Skeletal muscle cell (primary cell): ENCODE measurements at regions not wholly inside any gene's neighbourhood (a gene's known extent, or its start where the extent isn't known, plus 50 kb on each side); places are given as distances from the start of the nearest gene placed in this dataset.
A peak's percentile ranks its signal among the peaks of the same experiment; 100 is the strongest.
"Not testable (repeated sequence)": the region's sequence is repeated elsewhere in the genome, so short reads cannot be mapped to it uniquely, and the experiment has no call there.

Experiments used
- DNase-seq: peaks from one replicate; pipeline ENCODE4 v3.0.0-alpha.2; 2010; ENCODE audit warnings: low read depth
- H3K4me3 ChIP-seq: 2 replicates; pipeline ENCODE4 v1.5.1; 2011; ENCODE audit warnings: low read depth, mild to moderate bottlenecking, control low read depth, low read length, moderate library complexity

- no peak for DNase-seq
- H3K4me3 ChIP-seq: no peak overlapping the region
These were observed 1138.2 kb upstream of the CDH18 start for GRCh38 chr5:21126236-21126635.

- no peak overlapping the region for H3K4me3 ChIP-seq
- no peak for DNase-seq
These were observed 1137.4 kb upstream of the CDH18 start for GRCh38 chr5:21125238-21125983.

GRCh38 chr5:21121213-21121612 lies 1133.2 kb upstream of the CDH18 start:
- no peak overlapping the region for H3K4me3 ChIP-seq
- no peak for DNase-seq

GRCh38 chr5:21097661-21098060 lies 1109.7 kb upstream of the CDH18 start:
- DNase-seq: no peak
- H3K4me3 ChIP-seq: no peak overlapping the region

- DNase-seq: no peak
- H3K4me3 ChIP-seq: no peak overlapping the region
These were observed 1106.6 kb upstream of the CDH18 start for GRCh38 chr5:21094619-21095018.

GRCh38 chr5:21087766-21088165 lies 1099.8 kb upstream of the CDH18 start:
- no peak overlapping the region for H3K4me3 ChIP-seq
- no peak for DNase-seq

- no peak for DNase-seq
- no peak overlapping the region for H3K4me3 ChIP-seq
These were observed 1097.8 kb upstream of the CDH18 start for GRCh38 chr5:21085791-21086190.

- DNase-seq: peak; percentile 4
- H3K4me3 ChIP-seq: no peak overlapping the region
These were observed 1084.0 kb upstream of the CDH18 start for GRCh38 chr5:21071986-21072385.

GRCh38 chr5:21071421-21071820 lies 1083.4 kb upstream of the CDH18 start:
- H3K4me3 ChIP-seq: no peak overlapping the region
- no peak for DNase-seq

GRCh38 chr5:21070858-21071257 lies 1082.9 kb upstream of the CDH18 start:
- no peak for DNase-seq
- no peak overlapping the region for H3K4me3 ChIP-seq

- DNase-seq: no peak
- H3K4me3 ChIP-seq: no peak overlapping the region
These were observed 1079.7 kb upstream of the CDH18 start for GRCh38 chr5:21067724-21068123.

GRCh38 chr5:21063146-21063545 lies 1075.1 kb upstream of the CDH18 start:
- H3K4me3 ChIP-seq: no peak overlapping the region
- no peak for DNase-seq

- no peak for DNase-seq
- no peak overlapping the region for H3K4me3 ChIP-seq
These were observed 1070.3 kb upstream of the CDH18 start for GRCh38 chr5:21058289-21058688.

- no peak for DNase-seq
- H3K4me3 ChIP-seq: no peak overlapping the region
These were observed 1063.9 kb upstream of the CDH18 start for GRCh38 chr5:21051945-21052344.

GRCh38 chr5:21049901-21050300 lies 1061.9 kb upstream of the CDH18 start:
- DNase-seq: no peak
- no peak overlapping the region for H3K4me3 ChIP-seq

- DNase-seq: no peak
- no peak overlapping the region for H3K4me3 ChIP-seq
These were observed 1043.0 kb upstream of the CDH18 start for GRCh38 chr5:21030981-21031380.

- DNase-seq: no peak
These were observed 1037.0 kb upstream of the CDH18 start for GRCh38 chr5:21024966-21025365.

GRCh38 chr5:21013237-21013636 lies 1025.2 kb upstream of the CDH18 start:
- H3K4me3 ChIP-seq: no peak overlapping the region
- no peak for DNase-seq

More at GRCh38 chr5:21024966-21025365, 1037.0 kb upstream of the CDH18 start:
- H3K4me3 ChIP-seq: no peak overlapping the region

GRCh38 chr5:21007781-21008180 lies 1019.8 kb upstream of the CDH18 start:
- H3K4me3 ChIP-seq: no peak overlapping the region
- DNase-seq: no peak

- H3K4me3 ChIP-seq, DNase-seq: not testable (repeated sequence)
These were observed 1000.9 kb upstream of the CDH18 start for GRCh38 chr5:20988933-20989332.

GRCh38 chr5:20985754-20986153 lies 997.8 kb upstream of the CDH18 start:
- DNase-seq: no peak

GRCh38 chr5:20974426-20974825 lies 986.4 kb upstream of the CDH18 start:
- H3K4me3 ChIP-seq: no peak overlapping the region
- no peak for DNase-seq

More at GRCh38 chr5:20985754-20986153, 997.8 kb upstream of the CDH18 start:
- H3K4me3 ChIP-seq: no peak overlapping the region
